GM18498 (cell line): ENCODE measurements at regions not wholly inside any gene's neighbourhood (a gene's known extent, or its start where the extent isn't known, plus 50 kb on each side); places are given as distances from the start of the nearest gene placed in this dataset.
"Not testable (repeated sequence)": the region's sequence is repeated elsewhere in the genome, so short reads cannot be mapped to it uniquely, and the experiment has no call there.

ENCODE experiments used
- ATAC-seq: cut with Tn5 transposase; IDR thresholded peaks from one replicate; pipeline ENCODE4 v1.9.1; 2021; ENCODE audit warnings: mild to moderate bottlenecking, moderate library complexity; ENCODE audit not compliant: unreplicated experiment

GRCh38 chr6:164612751-164613150, 696.7 kb downstream of the C6orf118 start:
- ATAC-seq = no peak

GRCh38 chr6:164610859-164611258, 698.5 kb downstream of the C6orf118 start:
- not testable (repeated sequence) for ATAC-seq

- not testable (repeated sequence) for ATAC-seq
These were observed 707.0 kb downstream of the C6orf118 start for GRCh38 chr6:164602415-164602814.

GRCh38 chr6:164581563-164581962, 727.8 kb downstream of the C6orf118 start:
- no peak for ATAC-seq

- ATAC-seq = no peak
These were observed 730.4 kb downstream of the C6orf118 start for GRCh38 chr6:164579035-164579434.

- ATAC-seq = no peak
These were observed 730.8 kb downstream of the C6orf118 start for GRCh38 chr6:164578616-164579015.

- ATAC-seq = no peak
These were observed 738.6 kb downstream of the C6orf118 start for GRCh38 chr6:164570801-164571200.

GRCh38 chr6:164569509-164569908, 739.9 kb downstream of the C6orf118 start:
- ATAC-seq = no peak

GRCh38 chr6:164563924-164564323, 745.5 kb downstream of the C6orf118 start:
- ATAC-seq = no peak

GRCh38 chr6:164561656-164562055, 747.7 kb downstream of the C6orf118 start:
- no peak for ATAC-seq

GRCh38 chr6:164554700-164555476, 754.5 kb downstream of the C6orf118 start:
- no peak for ATAC-seq

GRCh38 chr6:164554226-164554625, 755.2 kb downstream of the C6orf118 start:
- ATAC-seq = no peak

GRCh38 chr6:164551706-164552105, 757.7 kb downstream of the C6orf118 start:
- no peak for ATAC-seq

GRCh38 chr6:164547076-164547475, 762.3 kb downstream of the C6orf118 start:
- no peak for ATAC-seq

- no peak for ATAC-seq
These were observed 763.1 kb downstream of the C6orf118 start for GRCh38 chr6:164546263-164546662.

- ATAC-seq = no peak
These were observed 775.2 kb downstream of the C6orf118 start for GRCh38 chr6:164534070-164534766.

- ATAC-seq = no peak
These were observed 776.4 kb downstream of the C6orf118 start for GRCh38 chr6:164533045-164533362.

GRCh38 chr6:164532198-164533044, 777.0 kb downstream of the C6orf118 start:
- no peak for ATAC-seq

- ATAC-seq = no peak
These were observed 777.7 kb downstream of the C6orf118 start for GRCh38 chr6:164531736-164532135.

GRCh38 chr6:164528539-164528938, 780.9 kb downstream of the C6orf118 start:
- no peak for ATAC-seq

GRCh38 chr6:164523087-164523654, 786.2 kb downstream of the C6orf118 start:
- ATAC-seq = no peak
